WTC11 (cell line): ENCODE measurements at regions not wholly inside any gene's neighbourhood (a gene's known extent, or its start where the extent isn't known, plus 50 kb on each side); places are given as distances from the start of the nearest gene placed in this dataset.

Source experiments
- ATAC-seq: fragments of 200-7000 bp; cut with Tn5 transposase; 2 replicates; pipeline ENCODE4 v1.10.0; 2021; ENCODE audit warnings: mild to moderate bottlenecking, moderate library complexity
- CTCF ChIA-PET: fragments of 300-600 bp; sonication (Branson Sonifier 250); formaldehyde crosslinking; loops from one replicate; lab custom pipeline; 2021; ENCODE audit warnings: antibody characterized with exemption; lab: Charles Lee
- POLR2A ChIA-PET: fragments of 350-600 bp; sonication (Branson Sonifier 250); formaldehyde crosslinking; loops from one replicate; lab custom pipeline; 2021; ENCODE audit warnings: antibody characterized with exemption; lab: Charles Lee
- DNase-seq: peaks from one replicate; pipeline ENCODE4 v3.0.0; 2021; ENCODE audit warnings: low spot score
- H3K27ac Mint-ChIP-seq: 2 replicates; pipeline ENCODE4 v1.8.0; 2021; ENCODE audit warnings: mixed read lengths
- H3K27me3 Mint-ChIP-seq: 2 replicates; pipeline ENCODE4 v1.8.0; 2021; ENCODE audit warnings: low read depth, mild to moderate bottlenecking, moderate library complexity, mixed read lengths
- H3K36me3 Mint-ChIP-seq: 2 replicates; pipeline ENCODE4 v1.8.0; 2021; ENCODE audit warnings: mixed read lengths
- H3K4me1 Mint-ChIP-seq: 2 replicates; pipeline ENCODE4 v1.8.0; 2022; ENCODE audit warnings: mixed read lengths
- H3K4me3 Mint-ChIP-seq: 2 replicates; pipeline ENCODE4 v1.8.0; 2021; ENCODE audit warnings: mild to moderate bottlenecking, moderate library complexity, mixed read lengths
- H3K9me3 Mint-ChIP-seq: 2 replicates; pipeline ENCODE4 v1.8.0; 2021; ENCODE audit warnings: mixed read lengths
- FOXP1 ChIP-seq: sonication (generic); formaldehyde crosslinking; IDR thresholded peaks from 2 replicates; pipeline ENCODE4 v1.8.0; 2022; ENCODE audit warnings: missing genetic modification reagents, mild to moderate bottlenecking, moderate library complexity, borderline replicate concordance
- GTF2I ChIP-seq: fragments of 250-450 bp; sonication (Bioruptor Pico); conservative IDR thresholded peaks from 2 replicates; pipeline ENCODE4 v1.4.0; 2021; ENCODE audit warnings: mild to moderate bottlenecking
- MYBL2 ChIP-seq: sonication (generic); formaldehyde crosslinking; IDR thresholded peaks from 2 replicates; pipeline ENCODE4 v1.8.1; 2023; ENCODE audit warnings: mild to moderate bottlenecking, moderate library complexity, missing genetic modification reagents
- NR2C2 ChIP-seq: sonication (generic); formaldehyde crosslinking; IDR thresholded peaks from 2 replicates; pipeline ENCODE4 v1.8.0; 2022; ENCODE audit warnings: mild to moderate bottlenecking, missing genetic modification reagents
- SMAD3 ChIP-seq: sonication (generic); formaldehyde crosslinking; IDR thresholded peaks from 2 replicates; pipeline ENCODE4 v1.8.0; 2022; ENCODE audit warnings: missing genetic modification reagents, mild to moderate bottlenecking, borderline replicate concordance
- SMAD4 ChIP-seq: sonication (generic); formaldehyde crosslinking; IDR thresholded peaks from 2 replicates; pipeline ENCODE4 v1.8.0; 2022; ENCODE audit warnings: mild to moderate bottlenecking, missing genetic modification reagents
- ZNF232 ChIP-seq: sonication (generic); formaldehyde crosslinking; IDR thresholded peaks from 2 replicates; pipeline ENCODE4 v1.8.0; 2022; ENCODE audit warnings: mild to moderate bottlenecking, missing genetic modification reagents
- TF ChIP-seq, protein P1 (sequence below): sonication (generic); formaldehyde crosslinking; IDR thresholded peaks from 2 replicates; pipeline ENCODE4 v1.8.0; 2022; ENCODE audit warnings: mild to moderate bottlenecking, missing genetic modification reagents
- TF ChIP-seq, protein P2 (sequence below): fragments of 250-450 bp; sonication (Bioruptor Pico); IDR thresholded peaks from 2 replicates; pipeline ENCODE4 v1.9.0; 2021; ENCODE audit warnings: moderate library complexity, mild to moderate bottlenecking, inconsistent platforms, borderline replicate concordance
- TF ChIP-seq, protein P3 (sequence below): sonication (generic); formaldehyde crosslinking; IDR thresholded peaks from 2 replicates; pipeline ENCODE4 v1.8.1; 2023; ENCODE audit warnings: mild to moderate bottlenecking, missing genetic modification reagents, borderline replicate concordance
- TF ChIP-seq, protein P4 (sequence below): sonication (generic); formaldehyde crosslinking; IDR thresholded peaks from 2 replicates; pipeline ENCODE4 v1.8.1; 2022; ENCODE audit warnings: mild to moderate bottlenecking, missing genetic modification reagents, moderate library complexity, borderline replicate concordance
- TF ChIP-seq, protein P5 (sequence below): fragments of 200-600 bp; IDR thresholded peaks from 2 replicates; pipeline ENCODE4 v1.8.0; 2022; ENCODE audit warnings: antibody characterized with exemption
- TF ChIP-seq, protein P6 (sequence below): fragments of 250-450 bp; sonication (Bioruptor Pico); IDR thresholded peaks from 2 replicates; pipeline ENCODE4 v1.8.0; 2021; ENCODE audit warnings: mild to moderate bottlenecking
- TF ChIP-seq, protein P7 (sequence below): sonication (generic); formaldehyde crosslinking; IDR thresholded peaks from 2 replicates; pipeline ENCODE4 v1.8.1; 2022; ENCODE audit warnings: missing genetic modification reagents, borderline replicate concordance

DNA sequence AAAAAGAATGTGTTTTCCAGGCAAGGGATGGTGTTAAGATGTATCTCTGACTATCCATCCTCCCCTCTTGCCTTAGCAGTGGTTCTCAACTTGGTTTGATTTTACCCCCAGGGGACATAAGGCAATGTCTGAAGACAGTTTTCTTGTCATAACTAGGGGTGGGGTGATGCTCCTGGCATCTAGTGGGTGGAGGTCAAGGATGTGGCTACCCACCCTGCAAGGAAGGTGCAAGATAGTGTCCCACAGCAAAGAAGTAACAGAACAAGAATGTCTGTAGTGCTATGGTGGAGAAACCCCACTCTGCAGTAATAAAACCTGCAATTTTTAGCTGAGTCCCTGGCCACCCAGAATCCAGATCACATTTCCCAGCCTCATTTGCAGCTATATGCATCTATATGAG is 81.2 kb upstream of the TBL1X start:
- POLR2A ChIA-PET, result no interaction called here
- CTCF ChIA-PET, result no interaction called here
- DNase-seq, result no peak
- Mint-ChIP-seq H3K36me3 (no peaks in the 10 kb centered on the region), H3K27ac (no peak overlapping the region), H3K27me3 (no peaks in the 10 kb centered on the region)
- TF ChIP-seq FOXP1 (CRISPR knock-in tag) (no peak), GTF2I (CRISPR knock-in tag) (no peak)
- TF ChIP-seq, protein P1, sequence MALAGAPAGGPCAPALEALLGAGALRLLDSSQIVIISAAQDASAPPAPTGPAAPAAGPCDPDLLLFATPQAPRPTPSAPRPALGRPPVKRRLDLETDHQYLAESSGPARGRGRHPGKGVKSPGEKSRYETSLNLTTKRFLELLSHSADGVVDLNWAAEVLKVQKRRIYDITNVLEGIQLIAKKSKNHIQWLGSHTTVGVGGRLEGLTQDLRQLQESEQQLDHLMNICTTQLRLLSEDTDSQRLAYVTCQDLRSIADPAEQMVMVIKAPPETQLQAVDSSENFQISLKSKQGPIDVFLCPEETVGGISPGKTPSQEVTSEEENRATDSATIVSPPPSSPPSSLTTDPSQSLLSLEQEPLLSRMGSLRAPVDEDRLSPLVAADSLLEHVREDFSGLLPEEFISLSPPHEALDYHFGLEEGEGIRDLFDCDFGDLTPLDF (CRISPR knock-in tag), result no peak
- TF ChIP-seq, all 79 proteins: peak for 0
- ATAC-seq, result no peak
- Mint-ChIP-seq H3K9me3 (0 out of 2 replicates have a peak, but pooled peaks cover 6% of the 10 kb centered on the region), H3K4me1 (peaks cover 5% of the 10 kb centered on the region; the same call in 1 of the 2 replicates), H3K4me3 (no peak overlapping the region)

DNA sequence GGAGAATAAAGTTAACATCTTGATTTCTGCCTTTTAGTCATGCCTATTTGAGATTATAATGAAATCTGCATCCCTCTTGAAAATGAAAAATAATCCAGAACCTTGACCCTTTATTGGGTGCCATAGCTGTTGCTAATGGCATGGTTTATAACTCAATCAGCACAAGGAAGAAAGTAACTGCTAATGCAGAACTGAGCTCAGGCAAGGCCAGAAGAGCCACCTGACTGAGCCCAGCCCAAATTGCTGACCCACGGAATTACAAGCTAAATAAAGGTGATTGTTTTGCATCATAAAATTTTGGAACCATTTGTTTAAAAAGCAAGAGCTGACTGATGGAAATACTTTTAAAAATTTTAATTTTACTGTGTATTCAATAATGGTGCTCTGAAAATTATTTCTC is 76.4 kb upstream of the TBL1X start:
- Mint-ChIP-seq H3K4me1 (no peaks in the 10 kb centered on the region), H3K27ac (no peak overlapping the region), H3K36me3 (no peaks in the 10 kb centered on the region), H3K4me3 (no peak overlapping the region), H3K27me3 (no peaks in the 10 kb centered on the region), H3K9me3 (0 out of 2 replicates have a peak, but pooled peaks cover 6% of the 10 kb centered on the region)
- DNase-seq (no peak), ATAC-seq (no peak)
- ChIA-PET POLR2A (no interaction called here), CTCF (no interaction called here)
- TF ChIP-seq, protein P2, sequence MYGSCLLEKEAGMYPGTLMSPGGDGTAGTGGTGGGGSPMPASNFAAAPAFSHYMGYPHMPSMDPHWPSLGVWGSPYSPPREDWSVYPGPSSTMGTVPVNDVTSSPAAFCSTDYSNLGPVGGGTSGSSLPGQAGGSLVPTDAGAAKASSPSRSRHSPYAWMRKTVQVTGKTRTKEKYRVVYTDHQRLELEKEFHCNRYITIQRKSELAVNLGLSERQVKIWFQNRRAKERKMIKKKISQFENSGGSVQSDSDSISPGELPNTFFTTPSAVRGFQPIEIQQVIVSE (CRISPR knock-in tag), result no peak
- TF ChIP-seq SMAD3 (CRISPR knock-in tag) (no peak), SMAD4 (CRISPR knock-in tag) (no peak), MYBL2 (CRISPR knock-in tag) (no peak), NR2C2 (no peak), ZNF232 (CRISPR knock-in tag) (no peak)
- TF ChIP-seq, protein P3, sequence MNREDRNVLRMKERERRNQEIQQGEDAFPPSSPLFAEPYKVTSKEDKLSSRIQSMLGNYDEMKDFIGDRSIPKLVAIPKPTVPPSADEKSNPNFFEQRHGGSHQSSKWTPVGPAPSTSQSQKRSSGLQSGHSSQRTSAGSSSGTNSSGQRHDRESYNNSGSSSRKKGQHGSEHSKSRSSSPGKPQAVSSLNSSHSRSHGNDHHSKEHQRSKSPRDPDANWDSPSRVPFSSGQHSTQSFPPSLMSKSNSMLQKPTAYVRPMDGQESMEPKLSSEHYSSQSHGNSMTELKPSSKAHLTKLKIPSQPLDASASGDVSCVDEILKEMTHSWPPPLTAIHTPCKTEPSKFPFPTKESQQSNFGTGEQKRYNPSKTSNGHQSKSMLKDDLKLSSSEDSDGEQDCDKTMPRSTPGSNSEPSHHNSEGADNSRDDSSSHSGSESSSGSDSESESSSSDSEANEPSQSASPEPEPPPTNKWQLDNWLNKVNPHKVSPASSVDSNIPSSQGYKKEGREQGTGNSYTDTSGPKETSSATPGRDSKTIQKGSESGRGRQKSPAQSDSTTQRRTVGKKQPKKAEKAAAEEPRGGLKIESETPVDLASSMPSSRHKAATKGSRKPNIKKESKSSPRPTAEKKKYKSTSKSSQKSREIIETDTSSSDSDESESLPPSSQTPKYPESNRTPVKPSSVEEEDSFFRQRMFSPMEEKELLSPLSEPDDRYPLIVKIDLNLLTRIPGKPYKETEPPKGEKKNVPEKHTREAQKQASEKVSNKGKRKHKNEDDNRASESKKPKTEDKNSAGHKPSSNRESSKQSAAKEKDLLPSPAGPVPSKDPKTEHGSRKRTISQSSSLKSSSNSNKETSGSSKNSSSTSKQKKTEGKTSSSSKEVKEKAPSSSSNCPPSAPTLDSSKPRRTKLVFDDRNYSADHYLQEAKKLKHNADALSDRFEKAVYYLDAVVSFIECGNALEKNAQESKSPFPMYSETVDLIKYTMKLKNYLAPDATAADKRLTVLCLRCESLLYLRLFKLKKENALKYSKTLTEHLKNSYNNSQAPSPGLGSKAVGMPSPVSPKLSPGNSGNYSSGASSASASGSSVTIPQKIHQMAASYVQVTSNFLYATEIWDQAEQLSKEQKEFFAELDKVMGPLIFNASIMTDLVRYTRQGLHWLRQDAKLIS (CRISPR knock-in tag), result no peak
- TF ChIP-seq, protein P4, sequence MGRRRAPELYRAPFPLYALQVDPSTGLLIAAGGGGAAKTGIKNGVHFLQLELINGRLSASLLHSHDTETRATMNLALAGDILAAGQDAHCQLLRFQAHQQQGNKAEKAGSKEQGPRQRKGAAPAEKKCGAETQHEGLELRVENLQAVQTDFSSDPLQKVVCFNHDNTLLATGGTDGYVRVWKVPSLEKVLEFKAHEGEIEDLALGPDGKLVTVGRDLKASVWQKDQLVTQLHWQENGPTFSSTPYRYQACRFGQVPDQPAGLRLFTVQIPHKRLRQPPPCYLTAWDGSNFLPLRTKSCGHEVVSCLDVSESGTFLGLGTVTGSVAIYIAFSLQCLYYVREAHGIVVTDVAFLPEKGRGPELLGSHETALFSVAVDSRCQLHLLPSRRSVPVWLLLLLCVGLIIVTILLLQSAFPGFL (CRISPR knock-in tag), result no peak
- TF ChIP-seq, protein P5, sequence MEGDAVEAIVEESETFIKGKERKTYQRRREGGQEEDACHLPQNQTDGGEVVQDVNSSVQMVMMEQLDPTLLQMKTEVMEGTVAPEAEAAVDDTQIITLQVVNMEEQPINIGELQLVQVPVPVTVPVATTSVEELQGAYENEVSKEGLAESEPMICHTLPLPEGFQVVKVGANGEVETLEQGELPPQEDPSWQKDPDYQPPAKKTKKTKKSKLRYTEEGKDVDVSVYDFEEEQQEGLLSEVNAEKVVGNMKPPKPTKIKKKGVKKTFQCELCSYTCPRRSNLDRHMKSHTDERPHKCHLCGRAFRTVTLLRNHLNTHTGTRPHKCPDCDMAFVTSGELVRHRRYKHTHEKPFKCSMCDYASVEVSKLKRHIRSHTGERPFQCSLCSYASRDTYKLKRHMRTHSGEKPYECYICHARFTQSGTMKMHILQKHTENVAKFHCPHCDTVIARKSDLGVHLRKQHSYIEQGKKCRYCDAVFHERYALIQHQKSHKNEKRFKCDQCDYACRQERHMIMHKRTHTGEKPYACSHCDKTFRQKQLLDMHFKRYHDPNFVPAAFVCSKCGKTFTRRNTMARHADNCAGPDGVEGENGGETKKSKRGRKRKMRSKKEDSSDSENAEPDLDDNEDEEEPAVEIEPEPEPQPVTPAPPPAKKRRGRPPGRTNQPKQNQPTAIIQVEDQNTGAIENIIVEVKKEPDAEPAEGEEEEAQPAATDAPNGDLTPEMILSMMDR, result no peak
- TF ChIP-seq, protein P6, sequence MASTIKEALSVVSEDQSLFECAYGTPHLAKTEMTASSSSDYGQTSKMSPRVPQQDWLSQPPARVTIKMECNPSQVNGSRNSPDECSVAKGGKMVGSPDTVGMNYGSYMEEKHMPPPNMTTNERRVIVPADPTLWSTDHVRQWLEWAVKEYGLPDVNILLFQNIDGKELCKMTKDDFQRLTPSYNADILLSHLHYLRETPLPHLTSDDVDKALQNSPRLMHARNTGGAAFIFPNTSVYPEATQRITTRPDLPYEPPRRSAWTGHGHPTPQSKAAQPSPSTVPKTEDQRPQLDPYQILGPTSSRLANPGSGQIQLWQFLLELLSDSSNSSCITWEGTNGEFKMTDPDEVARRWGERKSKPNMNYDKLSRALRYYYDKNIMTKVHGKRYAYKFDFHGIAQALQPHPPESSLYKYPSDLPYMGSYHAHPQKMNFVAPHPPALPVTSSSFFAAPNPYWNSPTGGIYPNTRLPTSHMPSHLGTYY (CRISPR knock-in tag), result no peak
- TF ChIP-seq, protein P7, sequence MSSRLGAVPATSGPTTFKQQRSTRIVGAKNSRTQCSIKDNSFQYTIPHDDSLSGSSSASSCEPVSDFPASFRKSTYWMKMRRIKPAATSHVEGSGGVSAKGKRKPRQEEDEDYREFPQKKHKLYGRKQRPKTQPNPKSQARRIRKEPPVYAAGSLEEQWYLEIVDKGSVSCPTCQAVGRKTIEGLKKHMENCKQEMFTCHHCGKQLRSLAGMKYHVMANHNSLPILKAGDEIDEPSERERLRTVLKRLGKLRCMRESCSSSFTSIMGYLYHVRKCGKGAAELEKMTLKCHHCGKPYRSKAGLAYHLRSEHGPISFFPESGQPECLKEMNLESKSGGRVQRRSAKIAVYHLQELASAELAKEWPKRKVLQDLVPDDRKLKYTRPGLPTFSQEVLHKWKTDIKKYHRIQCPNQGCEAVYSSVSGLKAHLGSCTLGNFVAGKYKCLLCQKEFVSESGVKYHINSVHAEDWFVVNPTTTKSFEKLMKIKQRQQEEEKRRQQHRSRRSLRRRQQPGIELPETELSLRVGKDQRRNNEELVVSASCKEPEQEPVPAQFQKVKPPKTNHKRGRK, result no peak
